SK-N-DZ (cell line): ENCODE measurements at regions not wholly inside any gene's neighbourhood (a gene's known extent, or its start where the extent isn't known, plus 50 kb on each side); places are given as distances from the start of the nearest gene placed in this dataset.
"Not testable (repeated sequence)": the region's sequence is repeated elsewhere in the genome, so short reads cannot be mapped to it uniquely, and the experiment has no call there.

Source experiments
- DNase-seq: peaks from one replicate; pipeline ENCODE4 v3.0.0-alpha.2; 2015; ENCODE audit warnings: low spot score

- no peak for DNase-seq
Observed at GRCh38 chr4:132346016-132346415, 803.1 kb upstream of the PCDH10 start.

- not testable (repeated sequence) for DNase-seq
Observed at GRCh38 chr4:132351606-132352005, 797.5 kb upstream of the PCDH10 start.

GRCh38 chr4:132382243-132382642, 766.9 kb upstream of the PCDH10 start:
- DNase-seq, result no peak

- DNase-seq, result no peak
Observed at GRCh38 chr4:132383571-132384199, 765.4 kb upstream of the PCDH10 start.

- no peak for DNase-seq
Observed at GRCh38 chr4:132384709-132385108, 764.4 kb upstream of the PCDH10 start.

- DNase-seq, result no peak
Observed at GRCh38 chr4:132386130-132386529, 763.0 kb upstream of the PCDH10 start.

GRCh38 chr4:132387060-132387459, 762.0 kb upstream of the PCDH10 start:
- DNase-seq, result no peak

GRCh38 chr4:132395561-132395960, 753.5 kb upstream of the PCDH10 start:
- no peak for DNase-seq

- DNase-seq, result no peak
Observed at GRCh38 chr4:132396636-132397035, 752.5 kb upstream of the PCDH10 start.

- DNase-seq, result no peak
Observed at GRCh38 chr4:132417220-132417619, 731.9 kb upstream of the PCDH10 start.

- DNase-seq, result no peak
Observed at GRCh38 chr4:132427125-132427524, 722.0 kb upstream of the PCDH10 start.

GRCh38 chr4:132437117-132437516, 712.0 kb upstream of the PCDH10 start:
- DNase-seq, result no peak

GRCh38 chr4:132445386-132445785, 703.7 kb upstream of the PCDH10 start:
- DNase-seq, result no peak

GRCh38 chr4:132457987-132458386, 691.1 kb upstream of the PCDH10 start:
- DNase-seq, result not testable (repeated sequence)

- no peak for DNase-seq
Observed at GRCh38 chr4:132479543-132479942, 669.6 kb upstream of the PCDH10 start.

GRCh38 chr4:132488555-132488954, 660.5 kb upstream of the PCDH10 start:
- DNase-seq, result no peak

- DNase-seq, result no peak
Observed at GRCh38 chr4:132493476-132493875, 655.6 kb upstream of the PCDH10 start.

- not testable (repeated sequence) for DNase-seq
Observed at GRCh38 chr4:132495267-132495812, 653.8 kb upstream of the PCDH10 start.

- no peak for DNase-seq
Observed at GRCh38 chr4:132498215-132498614, 650.9 kb upstream of the PCDH10 start.

GRCh38 chr4:132502096-132502552, 647.0 kb upstream of the PCDH10 start:
- DNase-seq, result no peak

- DNase-seq, result no peak
Observed at GRCh38 chr4:132504438-132504837, 644.7 kb upstream of the PCDH10 start.

GRCh38 chr4:132506568-132506967, 642.5 kb upstream of the PCDH10 start:
- no peak for DNase-seq

- DNase-seq, result no peak
Observed at GRCh38 chr4:132513491-132513890, 635.6 kb upstream of the PCDH10 start.

- no peak for DNase-seq
Observed at GRCh38 chr4:132526652-132527051, 622.4 kb upstream of the PCDH10 start.
